ENCODE measurements at regions not wholly inside any gene's neighbourhood (a gene's known extent, or its start where the extent isn't known, plus 50 kb on each side); places are given as distances from the start of the nearest gene placed in this dataset.

- Histone ChIP-seq H3K9ac (replicated peaks; ENCODE audit: extremely low read depth, insufficient read depth, low read length) (no peak overlapping the region), H3K9me3 (replicated peaks; ENCODE audit: control insufficient read depth, insufficient read depth, low read length) (no peaks in the 10 kb centered on the region), H4K20me1 (replicated peaks; ENCODE audit: control insufficient read depth, extremely low read depth, insufficient read depth, low read length) (no peaks in the 10 kb centered on the region), H3K79me2 (ENCODE audit: control insufficient read depth, insufficient read depth, low read length) (no peaks in the 10 kb centered on the region), H3K9me1 (replicated peaks; ENCODE audit: control insufficient read depth, extremely low read depth, insufficient read depth, low read length) (no peaks in the 10 kb centered on the region), H3K27me3 (ENCODE audit: control insufficient read depth in 2 of 2, insufficient read depth in 2 of 2, low read length in 2 of 2) (no peaks in the 10 kb centered on the region), H3K4me3 (replicated peaks in 1 of 3; ENCODE audit: insufficient read depth in 1 of 3, low read depth in 1 of 3, low read length in 3 of 3) (no peak overlapping the region), H3K27ac (ENCODE audit: insufficient read depth, low read depth, low read length) (peak overlapping the region; percentile 83), H3K4me2 (ENCODE audit: insufficient read depth, low read length) (peak overlapping the region; percentile 36), H2AFZ (ENCODE audit: low read depth, low read length) (peak overlapping the region; percentile 26), H3K36me3 (ENCODE audit: control insufficient read depth in 2 of 2, extremely low read depth in 1 of 2, insufficient read depth in 2 of 2, low read length in 2 of 2) (no peaks in the 10 kb centered on the region), H3K4me1 (ENCODE audit: control insufficient read depth, extremely low read depth, insufficient read depth, low read length) (peaks cover 21% of the 10 kb centered on the region)
- DNase-seq (ENCODE audit: low read depth, low spot score) (no peak), FAIRE-seq (no peak)
- POLR2A ChIA-PET, result interaction anchor here (0.8 kb wide), 1 partner anchor 398 kb away, joined by 3 read pairs; no protein-coding TSS in a partner anchor
- CTCF ChIA-PET, result interaction anchor here (1.0 to 1.3 kb wide), 3 partner anchors 19 to 163 kb away, joined by 3 to 5 read pairs (median 4); no protein-coding TSS in a partner anchor
- dilution Hi-C loops (cut with MboI; ENCODE audit: extremely low pct_ligation_motif_present, low sequenced_read_pairs) (no loop called here), intact Hi-C loops (cut with micrococcal nuclease) (loop anchor here (1.0 to 2.0 kb wide), 6 partner anchors 41 to 833 kb away; no protein-coding TSS in a partner anchor)
- TSS peak; percentile 45 for BruUV-seq (replicated peaks)
- no peak for TF ChIP-seq EZH2 (IDR thresholded peaks at IDR 0.05; ENCODE audit: borderline replicate concordance, low read depth, low read length, severe bottlenecking)
- no peak for TF ChIP-seq JUN (IDR thresholded peaks at IDR 0.05; ENCODE audit: borderline replicate concordance, insufficient read depth, insufficient read length, low read depth)
- no peak for TF ChIP-seq GATA2 (IDR thresholded peaks at IDR 0.05; ENCODE audit: insufficient read depth, insufficient read length, low read depth, low read length)
- no peak for TF ChIP-seq POLR2AphosphoS5 (IDR thresholded peaks at IDR 0.05; ENCODE audit: insufficient read depth, low read depth, low read length)
- TF ChIP-seq CTCF (IDR thresholded peaks at IDR 0.05; ENCODE audit: extremely low read depth in 1 of 2, insufficient read depth in 1 of 2, low read depth in 1 of 2, low read length in 2 of 2), result no peak
- TF ChIP-seq MYC (IDR thresholded peaks at IDR 0.05; ENCODE audit: low read depth, low read length), result no peak
- no peak for TF ChIP-seq MAX (IDR thresholded peaks at IDR 0.05; ENCODE audit: insufficient read depth, insufficient read length)
- TF ChIP-seq FOS (IDR thresholded peaks at IDR 0.05; ENCODE audit: borderline replicate concordance, insufficient read depth, low read length), result no peak
- no peak for TF ChIP-seq POLR2A (IDR thresholded peaks at IDR 0.05; ENCODE audit: low read depth, low read length)
These were observed 60.0 kb upstream of the CCDC91 start for GRCh38 chr12:28130234-28130624.
